CD14-positive monocyte (primary cell): ENCODE measurements at regions not wholly inside any gene's neighbourhood (a gene's known extent, or its start where the extent isn't known, plus 50 kb on each side); places are given as distances from the start of the nearest gene placed in this dataset.

ENCODE experiments used
- DNase-seq, 3 donors: peaks; one replicate each; pipeline ENCODE4 v3.0.0-alpha.2; 2011 to 2022
- H2AFZ ChIP-seq: 2 replicates; pipeline ENCODE4 v1.6.0; 2012; ENCODE audit warnings: mild to moderate bottlenecking, low read depth, low read length, inconsistent platforms; ENCODE audit not compliant: insufficient read depth, poor library complexity, severe bottlenecking
- H3K27ac ChIP-seq, 2 donors: 1 replicate in 1 of 2; 2 replicates in 1 of 2; pipeline ENCODE4 v1.5.1; 2012 to 2013; ENCODE audit warnings: low read length in 2 of 2, control low read depth in 1 of 2, inconsistent platforms in 1 of 2, low read depth in 1 of 2, mild to moderate bottlenecking in 1 of 2
- H3K27me3 ChIP-seq, 2 donors: one replicate each; pipeline versions ENCODE4 v1.6.0 to v1.6.1; 2011 to 2013; ENCODE audit warnings: low read length in 2 of 2; ENCODE audit not compliant: control insufficient read depth in 2 of 2, insufficient read depth in 2 of 2
- H3K36me3 ChIP-seq, 2 donors: replicated peaks in 1 of 2; 1 replicate in 1 of 2; 2 replicates in 1 of 2; pipeline versions ENCODE4 v1.5.1 to v1.6.1; 2012 to 2013; ENCODE audit warnings: low read length in 2 of 2, control low read depth in 1 of 2, inconsistent platforms in 1 of 2, mild to moderate bottlenecking in 1 of 2; ENCODE audit not compliant: insufficient read depth in 2 of 2, control insufficient read depth in 1 of 2
- H3K4me1 ChIP-seq, 2 donors: 1 replicate in 1 of 2; 2 replicates in 1 of 2; pipeline versions ENCODE4 v1.5.1 to v1.6.1; 2012 to 2013; ENCODE audit warnings: low read length in 2 of 2, control low read depth in 1 of 2, inconsistent platforms in 1 of 2, mild to moderate bottlenecking in 1 of 2, moderate library complexity in 1 of 2; ENCODE audit not compliant: insufficient read depth in 2 of 2, control insufficient read depth in 1 of 2
- H3K4me2 ChIP-seq: replicated peaks from 2 replicates; pipeline ENCODE3; 2012; ENCODE audit warnings: low read length, moderate library complexity, mild to moderate bottlenecking; ENCODE audit not compliant: poor library complexity, severe bottlenecking; ENCODE audit errors: extremely low read depth
- H3K4me3 ChIP-seq, 3 experiments: fragments of 200-600 bp in 1 of 3; sonication (generic) in 1 of 3; replicated peaks in 1 of 3; 1 replicate in 2 of 3; 2 replicates in 1 of 3; pipeline ENCODE4 v1.5.1; 2011 to 2013; ENCODE audit warnings: low read length in 3 of 3, mild to moderate bottlenecking in 3 of 3, control low read depth in 2 of 3, low read depth in 2 of 3, inconsistent platforms in 1 of 3, moderate library complexity in 1 of 3
- H3K79me2 ChIP-seq: 2 replicates; pipeline ENCODE4 v1.6.0; 2012; ENCODE audit warnings: mild to moderate bottlenecking, control low read depth, inconsistent platforms, low read length, moderate library complexity; ENCODE audit not compliant: insufficient read depth
- H3K9ac ChIP-seq: 2 replicates; pipeline ENCODE4 v1.6.0; 2017; ENCODE audit warnings: low read length, mild to moderate bottlenecking; ENCODE audit not compliant: insufficient read depth, poor library complexity, severe bottlenecking
- H3K9me3 ChIP-seq, 2 donors: replicated peaks in 1 of 2; 1 replicate in 1 of 2; 2 replicates in 1 of 2; pipeline versions ENCODE4 v1.5.1 to v1.6.1; 2012 to 2013; ENCODE audit warnings: low read length in 2 of 2, control low read depth in 1 of 2; ENCODE audit not compliant: control insufficient read depth in 1 of 2, insufficient read depth in 1 of 2
- H4K20me1 ChIP-seq: 2 replicates; pipeline ENCODE4 v1.6.0; 2012; ENCODE audit warnings: mild to moderate bottlenecking, low read length, control low read depth, moderate library complexity; ENCODE audit not compliant: insufficient read depth
- H3K27ac Mint-ChIP-seq, 7 donors: one replicate each; pipeline ENCODE4 v1.8.0; 2020; ENCODE audit warnings: mild to moderate bottlenecking in 7 of 7, mixed read lengths in 7 of 7, moderate library complexity in 6 of 7, inconsistent platforms in 2 of 7
- H3K27me3 Mint-ChIP-seq, 3 donors: one replicate each; pipeline ENCODE4 v1.8.0; 2021 to 2022; ENCODE audit warnings: low read depth in 3 of 3, mild to moderate bottlenecking in 3 of 3, mixed read lengths in 3 of 3, moderate library complexity in 3 of 3, inconsistent platforms in 1 of 3
- H3K36me3 Mint-ChIP-seq, 2 donors: one replicate each; pipeline ENCODE4 v1.8.0; 2020; ENCODE audit warnings: mixed read lengths in 2 of 2, inconsistent platforms in 1 of 2, mild to moderate bottlenecking in 1 of 2
- H3K4me1 Mint-ChIP-seq: one replicate; pipeline ENCODE4 v1.8.0; 2020; ENCODE audit warnings: mild to moderate bottlenecking, mixed read lengths
- H3K4me3 Mint-ChIP-seq, 2 donors: one replicate each; pipeline ENCODE4 v1.8.0; 2020; ENCODE audit warnings: mild to moderate bottlenecking in 2 of 2, mixed read lengths in 2 of 2, moderate library complexity in 1 of 2
- H3K9me3 Mint-ChIP-seq, 7 donors: one replicate each; pipeline ENCODE4 v1.8.0; 2020 to 2022; ENCODE audit warnings: mixed read lengths in 7 of 7, mild to moderate bottlenecking in 6 of 7, moderate library complexity in 6 of 7, inconsistent platforms in 2 of 7
- CTCF ChIP-seq: fragments of 200-600 bp; IDR thresholded peaks from one replicate; pipeline ENCODE4 v1.8.0; 2022; ENCODE audit warnings: antibody characterized with exemption, mild to moderate bottlenecking
- WGBS: methylation state at CpG from one replicate; pipeline ENCODE4 v1.1.5; 2013; ENCODE audit warnings: missing lambda C conversion rate; ENCODE audit not compliant: insufficient coverage; 5-methylcytosine and 5-hydroxymethylcytosine counted together
- intact Hi-C, 2 donors: fragments of 100-400 bp; cut with micrococcal nuclease; formaldehyde crosslinking; loops; one replicate each; pipeline versions ENCODE4 v1.15.0 to v1.15.1; 2023

GRCh38 chr16:6570530-6570929 is 762.1 kb upstream of the RBFOX1 start:
- WGBS = no CpG with 5 or more reads among the region's 2 CpGs

DNA sequence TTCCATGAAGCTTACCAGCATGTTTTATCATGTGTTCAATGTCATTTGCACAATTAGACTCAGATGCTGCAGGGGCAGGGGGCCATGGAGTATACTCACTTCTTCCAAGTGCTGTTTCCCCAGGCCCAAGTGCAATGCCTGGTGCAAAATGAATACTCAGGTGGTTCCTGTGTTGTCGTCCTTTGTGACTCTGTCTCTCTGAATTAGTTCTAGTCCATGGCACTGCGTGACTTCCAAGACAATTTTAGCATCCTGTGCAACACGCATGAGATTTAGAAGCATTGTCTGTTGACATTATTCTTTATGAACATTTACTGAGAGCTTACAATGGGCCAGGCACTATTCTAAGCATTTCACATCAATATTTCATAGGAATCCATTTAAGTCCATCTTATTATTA is 769.7 kb upstream of the RBFOX1 start:
- no peak overlapping the region for H3K4me3 ChIP-seq
- peaks cover 0 to 7% (median 0%) of the 10 kb centered on the region in 3 donors for H3K27me3 Mint-ChIP-seq
- no peaks in the 10 kb centered on the region for H3K36me3 ChIP-seq
- H3K4me1 Mint-ChIP-seq = no peaks in the 10 kb centered on the region
- no peak for TF ChIP-seq CTCF
- H3K4me2 ChIP-seq = no peak overlapping the region
- H3K4me1 ChIP-seq = no peaks in the 10 kb centered on the region
- no peaks in the 10 kb centered on the region for H4K20me1 ChIP-seq
- H2AFZ ChIP-seq = no peak overlapping the region
- H3K27ac ChIP-seq = no peak overlapping the region
- DNase-seq = no peak
- intact Hi-C loops = no loop called here
- H3K9me3 Mint-ChIP-seq = peaks cover 0 to 4% (median 3%) of the 10 kb centered on the region in 7 donors
- H3K9ac ChIP-seq = no peak overlapping the region
- no peaks in the 10 kb centered on the region for H3K27me3 ChIP-seq
- no peak overlapping the region for H3K4me3 Mint-ChIP-seq
- 100% methylated on average over 1 of the region's 3 CpGs for WGBS
- H3K27ac Mint-ChIP-seq = no peak overlapping the region
- H3K9me3 ChIP-seq = no peaks in the 10 kb centered on the region
- no peaks in the 10 kb centered on the region for H3K79me2 ChIP-seq
- no peaks in the 10 kb centered on the region for H3K36me3 Mint-ChIP-seq

More at GRCh38 chr16:6570530-6570929, 762.1 kb upstream of the RBFOX1 start:
- H3K27me3 ChIP-seq = peaks cover 0 to 3% of the 10 kb centered on the region in 2 donors
- intact Hi-C loops = no loop called here
- H2AFZ ChIP-seq = no peak overlapping the region
- Mint-ChIP-seq H3K4me3 (no peak overlapping the region), H3K9me3 (peaks cover 0 to 6% (median under 1%) of the 10 kb centered on the region in 7 donors), H3K36me3 (no peaks in the 10 kb centered on the region), H3K27me3 (peaks cover 0 to 4% (median 2%) of the 10 kb centered on the region in 3 donors), H3K27ac (no peak overlapping the region), H3K4me1 (no peaks in the 10 kb centered on the region)
- TF ChIP-seq CTCF = no peak
- no peak for DNase-seq
- no peaks in the 10 kb centered on the region for H3K9me3 ChIP-seq
- H3K27ac ChIP-seq = no peak overlapping the region
- H3K4me2 ChIP-seq = no peak overlapping the region
- H3K4me1 ChIP-seq = no peaks in the 10 kb centered on the region
- no peaks in the 10 kb centered on the region for H4K20me1 ChIP-seq
- H3K9ac ChIP-seq = no peak overlapping the region
- no peak overlapping the region for H3K4me3 ChIP-seq
- no peaks in the 10 kb centered on the region for H3K36me3 ChIP-seq
- H3K79me2 ChIP-seq = no peaks in the 10 kb centered on the region
